ENCODE measurements at regions not wholly inside any gene's neighbourhood (a gene's known extent, or its start where the extent isn't known, plus 50 kb on each side); places are given as distances from the start of the nearest gene placed in this dataset.

DNA sequence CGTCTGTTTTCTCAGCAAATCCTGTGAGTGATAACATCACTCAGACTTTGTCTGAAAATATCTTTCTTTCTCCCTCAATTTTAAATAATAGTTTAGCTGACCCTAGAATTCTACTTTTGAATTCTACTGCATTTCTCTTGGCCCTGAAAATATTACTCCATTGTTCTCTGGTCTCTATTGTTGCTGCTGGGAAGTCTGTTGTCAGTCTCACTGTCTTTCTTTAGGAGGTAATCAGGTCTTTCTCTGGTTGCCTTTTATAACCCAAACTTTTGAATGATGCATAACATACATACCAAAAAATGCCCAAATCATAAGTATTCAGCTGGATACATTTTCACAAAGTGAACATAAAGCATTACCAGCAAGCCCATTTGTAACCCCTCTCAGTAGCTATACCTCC, 100.0 kb downstream of the MATN1 start:
- no peak overlapping the region for H3K27ac ChIP-seq (ENCODE audit: low read length)
- no peak overlapping the region for H2AFZ ChIP-seq (ENCODE audit: low read depth, low read length)
- no peaks in the 10 kb centered on the region for H3K79me2 ChIP-seq (replicated peaks; ENCODE audit: insufficient read depth, low read length)
- no peaks in the 10 kb centered on the region for H3K36me3 ChIP-seq (ENCODE audit: insufficient read depth, low read length)
- peaks cover 7% of the 10 kb centered on the region for H3K9me3 ChIP-seq (ENCODE audit: low read length)
- H4K20me1 ChIP-seq (ENCODE audit: insufficient read depth), result no peaks in the 10 kb centered on the region
- no peak overlapping the region for H3K9ac ChIP-seq (ENCODE audit: low read length)
- no peak for TF ChIP-seq EZH2 (IDR thresholded peaks at IDR 0.05; ENCODE audit: borderline replicate concordance, insufficient read depth, low read length, poor library complexity, severe bottlenecking)
- no peak for TF ChIP-seq RAD21 (conservative IDR thresholded peaks at IDR 0.05)
- TF ChIP-seq EP300 (conservative IDR thresholded peaks at IDR 0.05; ENCODE audit: poor library complexity, severe bottlenecking), result no peak
- TF ChIP-seq, protein P1, sequence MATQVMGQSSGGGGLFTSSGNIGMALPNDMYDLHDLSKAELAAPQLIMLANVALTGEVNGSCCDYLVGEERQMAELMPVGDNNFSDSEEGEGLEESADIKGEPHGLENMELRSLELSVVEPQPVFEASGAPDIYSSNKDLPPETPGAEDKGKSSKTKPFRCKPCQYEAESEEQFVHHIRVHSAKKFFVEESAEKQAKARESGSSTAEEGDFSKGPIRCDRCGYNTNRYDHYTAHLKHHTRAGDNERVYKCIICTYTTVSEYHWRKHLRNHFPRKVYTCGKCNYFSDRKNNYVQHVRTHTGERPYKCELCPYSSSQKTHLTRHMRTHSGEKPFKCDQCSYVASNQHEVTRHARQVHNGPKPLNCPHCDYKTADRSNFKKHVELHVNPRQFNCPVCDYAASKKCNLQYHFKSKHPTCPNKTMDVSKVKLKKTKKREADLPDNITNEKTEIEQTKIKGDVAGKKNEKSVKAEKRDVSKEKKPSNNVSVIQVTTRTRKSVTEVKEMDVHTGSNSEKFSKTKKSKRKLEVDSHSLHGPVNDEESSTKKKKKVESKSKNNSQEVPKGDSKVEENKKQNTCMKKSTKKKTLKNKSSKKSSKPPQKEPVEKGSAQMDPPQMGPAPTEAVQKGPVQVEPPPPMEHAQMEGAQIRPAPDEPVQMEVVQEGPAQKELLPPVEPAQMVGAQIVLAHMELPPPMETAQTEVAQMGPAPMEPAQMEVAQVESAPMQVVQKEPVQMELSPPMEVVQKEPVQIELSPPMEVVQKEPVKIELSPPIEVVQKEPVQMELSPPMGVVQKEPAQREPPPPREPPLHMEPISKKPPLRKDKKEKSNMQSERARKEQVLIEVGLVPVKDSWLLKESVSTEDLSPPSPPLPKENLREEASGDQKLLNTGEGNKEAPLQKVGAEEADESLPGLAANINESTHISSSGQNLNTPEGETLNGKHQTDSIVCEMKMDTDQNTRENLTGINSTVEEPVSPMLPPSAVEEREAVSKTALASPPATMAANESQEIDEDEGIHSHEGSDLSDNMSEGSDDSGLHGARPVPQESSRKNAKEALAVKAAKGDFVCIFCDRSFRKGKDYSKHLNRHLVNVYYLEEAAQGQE (IDR thresholded peaks at IDR 0.05; ENCODE audit: borderline replicate concordance), result no peak
- TF ChIP-seq MXI1 (conservative IDR thresholded peaks at IDR 0.05; ENCODE audit: poor library complexity, severe bottlenecking), result no peak
- no peak for TF ChIP-seq SMC3 (conservative IDR thresholded peaks at IDR 0.05; ENCODE audit: poor library complexity)
- no peak for TF ChIP-seq POLR2AphosphoS5 (IDR thresholded peaks at IDR 0.05)
- TF ChIP-seq TAF1 (IDR thresholded peaks at IDR 0.05; ENCODE audit: low read depth), result no peak
- TF ChIP-seq, protein P2, sequence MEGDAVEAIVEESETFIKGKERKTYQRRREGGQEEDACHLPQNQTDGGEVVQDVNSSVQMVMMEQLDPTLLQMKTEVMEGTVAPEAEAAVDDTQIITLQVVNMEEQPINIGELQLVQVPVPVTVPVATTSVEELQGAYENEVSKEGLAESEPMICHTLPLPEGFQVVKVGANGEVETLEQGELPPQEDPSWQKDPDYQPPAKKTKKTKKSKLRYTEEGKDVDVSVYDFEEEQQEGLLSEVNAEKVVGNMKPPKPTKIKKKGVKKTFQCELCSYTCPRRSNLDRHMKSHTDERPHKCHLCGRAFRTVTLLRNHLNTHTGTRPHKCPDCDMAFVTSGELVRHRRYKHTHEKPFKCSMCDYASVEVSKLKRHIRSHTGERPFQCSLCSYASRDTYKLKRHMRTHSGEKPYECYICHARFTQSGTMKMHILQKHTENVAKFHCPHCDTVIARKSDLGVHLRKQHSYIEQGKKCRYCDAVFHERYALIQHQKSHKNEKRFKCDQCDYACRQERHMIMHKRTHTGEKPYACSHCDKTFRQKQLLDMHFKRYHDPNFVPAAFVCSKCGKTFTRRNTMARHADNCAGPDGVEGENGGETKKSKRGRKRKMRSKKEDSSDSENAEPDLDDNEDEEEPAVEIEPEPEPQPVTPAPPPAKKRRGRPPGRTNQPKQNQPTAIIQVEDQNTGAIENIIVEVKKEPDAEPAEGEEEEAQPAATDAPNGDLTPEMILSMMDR (IDR thresholded peaks at IDR 0.05; ENCODE audit: poor library complexity, severe bottlenecking), result no peak
- H3F3A ChIP-seq (ENCODE audit: insufficient read depth, low read length, poor library complexity, severe bottlenecking), result no peaks in the 10 kb centered on the region
- H3K4me2 ChIP-seq (ENCODE audit: low read length), result no peak overlapping the region
- no peaks in the 10 kb centered on the region for H3K9me2 ChIP-seq (ENCODE audit: insufficient read depth, low read length)
- H3K4me3 ChIP-seq (ENCODE audit: low read length), result no peak overlapping the region
- no peaks in the 10 kb centered on the region for H3K27me3 ChIP-seq (ENCODE audit: insufficient read depth, low read depth, low read length)

DNA sequence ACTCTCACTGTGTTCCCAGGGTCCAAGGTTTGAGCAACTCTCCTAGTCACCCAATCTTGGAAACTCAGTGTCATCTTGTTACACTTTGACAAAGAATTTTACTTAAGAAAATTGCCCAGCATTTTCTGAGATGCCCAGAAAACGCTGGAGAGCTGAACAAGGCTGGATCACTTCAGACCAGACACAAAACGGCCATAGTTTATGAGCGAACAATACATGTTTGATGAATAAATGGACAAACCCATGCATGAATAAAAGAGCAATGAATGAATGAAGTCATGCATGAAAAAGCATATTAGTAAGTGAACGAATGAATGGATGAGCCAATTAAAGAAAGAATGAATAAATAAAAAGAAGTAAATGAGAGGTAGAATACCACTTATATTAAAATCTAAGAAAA, 103.8 kb downstream of the MATN1 start:
- H3K9me3 ChIP-seq (ENCODE audit: low read length), result peaks cover 7% of the 10 kb centered on the region
- no peak overlapping the region for H3K27ac ChIP-seq (ENCODE audit: low read length)
- no peaks in the 10 kb centered on the region for H3K27me3 ChIP-seq (ENCODE audit: insufficient read depth, low read depth, low read length)
- no peaks in the 10 kb centered on the region for H4K20me1 ChIP-seq (ENCODE audit: insufficient read depth)
- no peak overlapping the region for H3K4me3 ChIP-seq (ENCODE audit: low read length)
- no peak overlapping the region for H2AFZ ChIP-seq (ENCODE audit: low read depth, low read length)
- H3F3A ChIP-seq (ENCODE audit: insufficient read depth, low read length, poor library complexity, severe bottlenecking), result no peaks in the 10 kb centered on the region
- H3K79me2 ChIP-seq (replicated peaks; ENCODE audit: insufficient read depth, low read length), result no peaks in the 10 kb centered on the region
- TF ChIP-seq, protein P2 (IDR thresholded peaks at IDR 0.05; ENCODE audit: poor library complexity, severe bottlenecking), result no peak
- TF ChIP-seq EP300 (conservative IDR thresholded peaks at IDR 0.05; ENCODE audit: poor library complexity, severe bottlenecking) (no peak), RAD21 (conservative IDR thresholded peaks at IDR 0.05) (no peak), POLR2AphosphoS5 (IDR thresholded peaks at IDR 0.05) (no peak), TAF1 (IDR thresholded peaks at IDR 0.05; ENCODE audit: low read depth) (no peak), EZH2 (IDR thresholded peaks at IDR 0.05; ENCODE audit: borderline replicate concordance, insufficient read depth, low read length, poor library complexity, severe bottlenecking) (no peak), MXI1 (conservative IDR thresholded peaks at IDR 0.05; ENCODE audit: poor library complexity, severe bottlenecking) (no peak), SMC3 (conservative IDR thresholded peaks at IDR 0.05; ENCODE audit: poor library complexity) (no peak)
- TF ChIP-seq, protein P1 (IDR thresholded peaks at IDR 0.05; ENCODE audit: borderline replicate concordance), result no peak
- H3K4me2 ChIP-seq (ENCODE audit: low read length), result no peak overlapping the region
- H3K9me2 ChIP-seq (ENCODE audit: insufficient read depth, low read length), result no peaks in the 10 kb centered on the region
- no peak overlapping the region for H3K9ac ChIP-seq (ENCODE audit: low read length)
- no peaks in the 10 kb centered on the region for H3K36me3 ChIP-seq (ENCODE audit: insufficient read depth, low read length)

Measured in neural cell (in vitro differentiated cells).